Stimulated activated effector memory CD8-positive, alpha-beta T cell treated with anti-CD3 and anti-CD28 coated beads, Interleukin-12 subunit alpha, Interleukin-12 subunit beta, amount 100 ng/mL, for 72 hours (primary cell): ENCODE measurements at regions not wholly inside any gene's neighbourhood (a gene's known extent, or its start where the extent isn't known, plus 50 kb on each side); places are given as distances from the start of the nearest gene placed in this dataset.

ENCODE experiments used
- ATAC-seq: fragments of 150-1000 bp; cut with Tn5 transposase; 2 replicates; pipeline ENCODE4 v1.10.0; 2021
- DNase-seq, 2 donors: peaks; one replicate each; pipeline ENCODE4 v3.0.0; 2021 to 2022; ENCODE audit warnings: low spot score in 2 of 2
- H3K27ac Mint-ChIP-seq: one replicate; pipeline ENCODE4 v1.8.0; 2022; ENCODE audit warnings: mild to moderate bottlenecking, mixed read lengths
- H3K36me3 Mint-ChIP-seq: one replicate; pipeline ENCODE4 v1.8.0; 2022; ENCODE audit warnings: mild to moderate bottlenecking, mixed read lengths
- H3K4me1 Mint-ChIP-seq: one replicate; pipeline ENCODE4 v1.8.0; 2022; ENCODE audit warnings: mixed read lengths
- H3K4me3 Mint-ChIP-seq: one replicate; pipeline ENCODE4 v1.8.0; 2022; ENCODE audit warnings: mild to moderate bottlenecking, mixed read lengths
- H3K9me3 Mint-ChIP-seq: one replicate; pipeline ENCODE4 v1.8.0; 2022; ENCODE audit warnings: mixed read lengths

DNA sequence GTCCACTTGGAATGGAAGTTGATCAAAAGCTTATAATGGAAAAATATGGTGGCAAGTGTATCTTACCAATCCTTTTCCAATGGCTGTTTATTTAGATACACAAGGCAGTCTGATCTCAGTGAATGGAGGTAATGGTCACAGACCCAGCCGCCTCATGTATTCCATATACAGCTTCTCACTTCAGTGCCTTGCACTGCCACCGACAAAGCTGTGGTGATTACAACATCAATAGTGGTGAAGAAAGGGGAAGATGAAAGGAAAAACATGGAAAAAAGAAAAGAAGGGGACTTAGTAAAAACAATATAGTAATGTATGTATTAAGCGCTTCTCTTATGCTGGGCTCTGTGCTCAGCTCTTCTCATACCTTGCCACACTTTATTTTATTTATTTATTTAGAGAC is 297.3 kb upstream of the RASA1 start:
- H3K9me3 Mint-ChIP-seq: no peaks in the 10 kb centered on the region
- no peak overlapping the region for H3K27ac Mint-ChIP-seq
- ATAC-seq (no peak), DNase-seq (no peak)
- no peaks in the 10 kb centered on the region for H3K36me3 Mint-ChIP-seq
- H3K4me3 Mint-ChIP-seq: no peak overlapping the region
- H3K4me1 Mint-ChIP-seq: peaks cover 11% of the 10 kb centered on the region

DNA sequence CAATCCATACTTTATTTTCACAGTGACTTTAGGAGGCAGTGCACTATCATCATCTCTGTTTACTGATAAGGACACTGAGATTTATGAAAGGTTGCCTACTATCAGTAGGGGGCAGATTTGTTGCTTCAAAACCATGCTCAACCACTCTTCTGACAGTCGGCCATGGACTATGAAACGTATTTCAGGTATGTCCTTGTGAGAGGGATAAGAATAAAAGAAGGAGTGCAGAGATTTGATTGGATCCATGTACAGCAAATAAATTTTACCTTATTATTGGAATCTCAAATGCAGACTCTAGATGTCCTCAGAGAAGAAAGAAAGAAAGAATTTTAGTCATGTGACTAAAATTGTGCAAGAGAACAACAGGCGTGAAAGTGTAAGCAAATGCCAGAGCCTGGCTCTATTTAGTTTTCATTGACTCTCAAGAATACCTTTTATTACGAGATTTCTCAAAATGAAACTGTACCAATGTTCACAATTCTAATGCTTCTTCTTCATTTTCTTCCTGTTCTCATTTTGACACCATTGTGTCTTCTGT is 296.6 kb upstream of the RASA1 start:
- no peaks in the 10 kb centered on the region for H3K36me3 Mint-ChIP-seq
- H3K4me1 Mint-ChIP-seq: peaks cover 11% of the 10 kb centered on the region
- no peak overlapping the region for H3K27ac Mint-ChIP-seq
- ATAC-seq (peak; percentile 50), DNase-seq (no peak)
- no peak overlapping the region for H3K4me3 Mint-ChIP-seq
- H3K9me3 Mint-ChIP-seq: no peaks in the 10 kb centered on the region

DNA sequence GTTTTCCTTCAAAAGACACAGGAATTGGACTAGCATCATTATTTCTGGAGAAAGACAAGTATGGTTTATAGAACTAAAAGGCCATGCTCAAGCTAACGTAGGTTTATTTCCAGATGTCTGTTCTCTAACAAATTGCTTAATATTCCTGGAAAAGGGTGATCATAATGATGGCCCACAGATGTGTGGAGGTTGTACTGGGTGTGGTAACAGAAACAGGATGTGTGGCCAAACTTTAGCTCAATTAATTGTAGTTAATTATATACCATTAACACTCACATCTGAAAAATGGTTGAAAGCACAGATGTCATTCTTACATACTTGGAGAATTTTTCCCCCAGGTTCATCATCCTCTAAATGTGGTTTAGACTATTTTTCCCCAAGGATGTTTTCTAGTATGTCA is 292.7 kb upstream of the RASA1 start:
- H3K27ac Mint-ChIP-seq: no peak overlapping the region
- no peak for ATAC-seq

DNA sequence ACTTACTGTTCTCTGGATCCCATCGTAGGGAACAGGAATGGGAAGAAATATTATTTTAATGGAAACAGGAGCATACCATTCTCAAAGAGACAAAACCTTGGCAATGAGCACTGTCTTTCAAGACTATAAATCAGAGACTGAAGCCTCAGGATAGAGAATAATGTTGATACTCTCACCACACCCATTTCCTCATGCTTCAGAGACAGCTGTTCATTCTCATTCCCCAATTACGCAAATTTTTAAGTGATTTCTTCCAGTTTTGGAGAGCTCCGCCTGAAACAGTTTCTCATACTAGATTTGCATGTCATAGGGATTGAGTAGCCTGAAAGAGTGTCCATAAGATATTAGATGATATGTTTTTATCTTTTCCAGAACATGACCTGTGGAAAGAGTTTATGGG is 290.5 kb upstream of the RASA1 start:
- Mint-ChIP-seq H3K9me3 (no peaks in the 10 kb centered on the region), H3K27ac (no peak overlapping the region), H3K4me1 (no peaks in the 10 kb centered on the region), H3K36me3 (no peaks in the 10 kb centered on the region), H3K4me3 (no peak overlapping the region)
- DNase-seq (no peak), ATAC-seq (no peak)

More for the DNA sequence above, 292.7 kb upstream of the RASA1 start:
- Mint-ChIP-seq H3K36me3 (no peaks in the 10 kb centered on the region), H3K4me3 (no peak overlapping the region), H3K4me1 (peaks cover 11% of the 10 kb centered on the region), H3K9me3 (no peaks in the 10 kb centered on the region)
- no peak for DNase-seq

DNA sequence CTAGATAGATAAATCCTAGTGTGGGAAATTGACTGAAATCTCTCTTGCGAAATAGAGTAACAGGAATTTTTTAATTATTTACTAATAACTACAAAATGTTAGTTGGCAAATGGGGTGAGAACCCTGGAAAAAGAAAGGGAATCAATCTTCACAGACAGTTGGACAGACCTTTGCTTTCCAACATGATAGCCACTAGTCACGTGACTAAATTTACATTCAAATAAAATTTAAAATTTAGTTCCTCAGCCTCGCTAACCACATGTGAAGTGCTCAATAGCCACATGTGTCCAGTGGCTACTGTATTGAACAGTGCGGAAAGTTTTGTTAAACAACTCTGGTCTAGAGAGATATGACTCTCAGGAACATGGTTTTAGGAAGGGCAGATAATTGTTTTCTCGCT is 289.9 kb upstream of the RASA1 start:
- H3K9me3 Mint-ChIP-seq: no peaks in the 10 kb centered on the region
- H3K4me3 Mint-ChIP-seq: no peak overlapping the region
- no peaks in the 10 kb centered on the region for H3K36me3 Mint-ChIP-seq
- H3K4me1 Mint-ChIP-seq: no peaks in the 10 kb centered on the region
- no peak for ATAC-seq
- H3K27ac Mint-ChIP-seq: no peak overlapping the region
- DNase-seq: no peak

- Mint-ChIP-seq H3K4me1 (no peaks in the 10 kb centered on the region), H3K27ac (no peak overlapping the region), H3K36me3 (no peaks in the 10 kb centered on the region), H3K4me3 (no peak overlapping the region), H3K9me3 (no peaks in the 10 kb centered on the region)
- ATAC-seq (peak; percentile 51), DNase-seq (no peak)
These were observed 287.8 kb upstream of the RASA1 start for GRCh38 chr5:86979811-86980411.

DNA sequence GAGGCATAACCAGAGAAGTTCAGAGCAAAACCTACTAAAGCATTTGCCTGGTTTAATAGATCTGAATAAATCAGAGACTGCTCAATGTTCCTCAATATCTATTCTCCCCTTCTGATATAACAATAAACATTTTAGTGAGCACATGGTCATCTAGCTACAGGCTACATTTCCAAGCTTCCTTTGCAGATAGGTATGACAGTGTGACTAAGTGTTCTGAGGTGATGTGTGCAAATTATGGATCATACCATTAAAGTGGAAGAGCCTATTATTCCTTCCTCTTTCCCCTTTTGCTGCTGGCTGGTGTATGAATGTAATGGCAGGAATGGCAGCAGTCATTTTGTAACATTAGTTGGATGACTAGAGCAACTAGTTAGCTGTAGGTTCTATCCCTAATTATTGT is 285.8 kb upstream of the RASA1 start:
- H3K36me3 Mint-ChIP-seq: no peaks in the 10 kb centered on the region
- DNase-seq (no peak), ATAC-seq (no peak)
- no peaks in the 10 kb centered on the region for H3K4me1 Mint-ChIP-seq
- H3K27ac Mint-ChIP-seq: no peak overlapping the region
- no peak overlapping the region for H3K4me3 Mint-ChIP-seq
- H3K9me3 Mint-ChIP-seq: no peaks in the 10 kb centered on the region

DNA sequence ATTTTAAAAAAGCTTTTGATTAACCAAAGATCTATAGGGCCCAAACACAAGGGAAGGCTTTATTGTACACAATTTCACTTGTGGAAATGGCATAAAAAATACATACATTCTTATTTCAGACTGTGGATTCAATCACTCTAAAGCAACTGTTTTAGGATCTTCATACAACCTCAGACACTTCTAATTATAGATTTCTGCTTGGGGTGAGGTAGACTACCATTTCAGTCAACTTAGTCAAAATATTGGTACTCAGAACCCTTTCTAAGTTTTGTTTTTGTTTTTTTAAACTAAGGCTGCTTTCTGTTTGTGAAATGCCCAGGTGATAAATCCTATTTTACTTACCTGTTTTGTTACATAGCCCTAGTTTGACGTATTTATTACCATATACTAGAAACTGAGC is 284.5 kb upstream of the RASA1 start:
- H3K4me3 Mint-ChIP-seq: no peak overlapping the region
- no peak overlapping the region for H3K27ac Mint-ChIP-seq
- no peak for ATAC-seq
- no peaks in the 10 kb centered on the region for H3K4me1 Mint-ChIP-seq
- H3K9me3 Mint-ChIP-seq: no peaks in the 10 kb centered on the region
- DNase-seq: no peak
- no peaks in the 10 kb centered on the region for H3K36me3 Mint-ChIP-seq

GRCh38 chr5:86986837-86987236 is 280.8 kb upstream of the RASA1 start:
- H3K9me3 Mint-ChIP-seq: no peaks in the 10 kb centered on the region
- no peak for DNase-seq
- no peak for ATAC-seq

GRCh38 chr5:86997516-86997915 is 270.2 kb upstream of the RASA1 start:
- H3K27ac Mint-ChIP-seq: no peak overlapping the region
- H3K36me3 Mint-ChIP-seq: no peaks in the 10 kb centered on the region

More at GRCh38 chr5:86986837-86987236, 280.8 kb upstream of the RASA1 start:
- no peaks in the 10 kb centered on the region for H3K4me1 Mint-ChIP-seq
- no peak overlapping the region for H3K4me3 Mint-ChIP-seq
- H3K27ac Mint-ChIP-seq: no peak overlapping the region
- H3K36me3 Mint-ChIP-seq: no peaks in the 10 kb centered on the region

DNA sequence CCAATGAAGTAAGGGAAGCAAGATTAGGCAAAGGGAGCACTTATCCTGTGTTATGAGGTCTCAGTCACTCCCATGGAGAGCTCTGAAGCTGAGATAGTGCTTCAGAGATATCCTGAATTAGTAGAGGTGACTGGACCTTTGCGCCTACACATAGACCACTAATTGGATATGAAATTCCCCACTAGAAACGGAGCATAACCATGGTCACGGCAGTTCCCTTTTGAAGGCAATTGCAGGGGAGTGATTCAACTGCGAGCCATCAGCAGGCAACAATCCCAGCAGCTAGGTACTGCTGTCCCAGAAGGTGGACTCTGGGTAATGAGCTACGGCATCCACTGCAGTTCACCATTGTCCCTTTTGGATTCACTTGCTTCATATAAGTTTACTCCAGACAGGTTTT is 267.7 kb upstream of the RASA1 start:
- no peak for ATAC-seq
- no peak overlapping the region for H3K4me3 Mint-ChIP-seq
- no peak overlapping the region for H3K27ac Mint-ChIP-seq
- H3K4me1 Mint-ChIP-seq: no peaks in the 10 kb centered on the region
- DNase-seq: no peak
- no peaks in the 10 kb centered on the region for H3K36me3 Mint-ChIP-seq
- H3K9me3 Mint-ChIP-seq: no peaks in the 10 kb centered on the region

More at GRCh38 chr5:86997516-86997915, 270.2 kb upstream of the RASA1 start:
- ATAC-seq (no peak), DNase-seq (no peak)
- H3K4me1 Mint-ChIP-seq: no peaks in the 10 kb centered on the region
- H3K4me3 Mint-ChIP-seq: no peak overlapping the region
- H3K9me3 Mint-ChIP-seq: no peaks in the 10 kb centered on the region

DNA sequence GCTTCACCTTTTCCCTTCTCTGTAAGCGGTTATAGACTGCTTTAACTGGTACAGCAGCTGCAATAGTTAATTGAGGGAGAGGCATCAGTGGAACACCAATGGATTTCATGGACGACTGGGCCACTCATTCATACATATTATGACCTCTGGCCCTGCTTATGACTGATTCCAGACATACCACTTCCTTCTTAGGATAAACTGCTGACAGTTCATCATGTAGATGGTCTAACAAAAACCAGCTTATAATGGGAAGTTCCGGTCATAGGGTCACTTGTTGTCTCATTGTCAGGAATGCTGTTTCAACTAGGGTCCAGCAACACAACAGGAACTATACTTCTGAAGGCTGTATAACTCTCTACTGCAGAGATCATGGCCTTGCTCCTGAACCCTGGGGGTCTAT is 265.2 kb upstream of the RASA1 start:
- H3K27ac Mint-ChIP-seq: no peak overlapping the region
- no peaks in the 10 kb centered on the region for H3K9me3 Mint-ChIP-seq
- no peak overlapping the region for H3K4me3 Mint-ChIP-seq
- DNase-seq: no peak
- no peak for ATAC-seq
- no peaks in the 10 kb centered on the region for H3K36me3 Mint-ChIP-seq
- H3K4me1 Mint-ChIP-seq: no peaks in the 10 kb centered on the region

- Mint-ChIP-seq H3K27ac (no peak overlapping the region), H3K4me3 (no peak overlapping the region), H3K9me3 (no peaks in the 10 kb centered on the region), H3K4me1 (no peaks in the 10 kb centered on the region), H3K36me3 (no peaks in the 10 kb centered on the region)
- no peak for ATAC-seq
- no peak for DNase-seq
These were observed 263.6 kb upstream of the RASA1 start for GRCh38 chr5:87004101-87004500.

DNA sequence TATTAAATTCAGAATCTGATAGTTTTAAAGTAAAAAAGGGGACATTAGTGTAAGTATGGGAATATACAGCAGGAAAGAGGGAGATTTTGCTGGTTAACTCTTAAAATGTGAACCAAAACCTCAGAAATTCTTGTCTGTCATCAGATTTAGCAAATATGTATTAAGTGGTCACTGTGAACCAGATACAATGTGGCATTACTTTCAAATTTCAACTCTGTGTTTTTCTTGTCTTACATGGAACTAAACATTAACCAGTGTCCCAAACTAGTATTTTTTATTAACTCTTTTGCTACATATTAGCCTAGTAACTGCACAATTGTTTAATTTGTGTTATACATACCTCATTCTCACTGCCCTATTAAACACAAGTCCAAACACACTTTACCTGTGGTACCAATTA is 259.9 kb upstream of the RASA1 start:
- no peaks in the 10 kb centered on the region for H3K36me3 Mint-ChIP-seq
- H3K27ac Mint-ChIP-seq: no peak overlapping the region
- H3K4me3 Mint-ChIP-seq: no peak overlapping the region
- no peaks in the 10 kb centered on the region for H3K9me3 Mint-ChIP-seq
- ATAC-seq (no peak), DNase-seq (no peak)
- H3K4me1 Mint-ChIP-seq: no peaks in the 10 kb centered on the region

- Mint-ChIP-seq H3K36me3 (no peaks in the 10 kb centered on the region), H3K4me1 (no peaks in the 10 kb centered on the region)
- DNase-seq: no peak
These were observed 258.7 kb upstream of the RASA1 start for GRCh38 chr5:87008751-87009560.

DNA sequence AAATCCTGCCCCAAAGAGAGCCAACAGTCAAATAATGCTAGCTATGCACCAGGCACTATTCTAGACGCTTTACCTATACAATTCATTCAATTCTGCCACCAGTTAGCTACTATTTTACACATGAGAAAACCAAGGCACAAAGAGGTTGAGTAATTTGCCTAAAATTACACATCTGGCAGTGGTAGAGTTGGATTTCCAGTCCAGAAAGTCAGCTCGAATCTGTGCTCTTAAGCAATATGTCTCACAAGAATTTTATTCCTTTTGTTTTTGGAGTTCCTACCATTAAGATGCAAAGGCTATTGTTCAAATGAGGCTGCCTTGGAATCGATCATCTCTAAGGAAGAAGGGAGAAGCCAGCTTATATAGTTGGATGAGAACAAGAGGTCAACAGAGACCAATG is 256.9 kb upstream of the RASA1 start:
- no peak overlapping the region for H3K27ac Mint-ChIP-seq
- H3K36me3 Mint-ChIP-seq: no peaks in the 10 kb centered on the region
- H3K4me1 Mint-ChIP-seq: no peaks in the 10 kb centered on the region
- ATAC-seq: no peak
- no peak for DNase-seq
- H3K4me3 Mint-ChIP-seq: no peak overlapping the region
- no peaks in the 10 kb centered on the region for H3K9me3 Mint-ChIP-seq

More at GRCh38 chr5:87008751-87009560, 258.7 kb upstream of the RASA1 start:
- Mint-ChIP-seq H3K4me3 (no peak overlapping the region), H3K27ac (no peak overlapping the region), H3K9me3 (no peaks in the 10 kb centered on the region)
- ATAC-seq: no peak
